WERI-Rb-1 (cell line): ENCODE measurements at regions not wholly inside any gene's neighbourhood (a gene's known extent, or its start where the extent isn't known, plus 50 kb on each side); places are given as distances from the start of the nearest gene placed in this dataset.

Source experiments
- DNase-seq: peaks from one replicate; pipeline ENCODE4 v3.0.0-alpha.2; 2020
- H3K27ac ChIP-seq: fragments of 250-450 bp; sonication (Bioruptor Pico); 2 replicates; pipeline ENCODE4 v1.5.1; 2020; ENCODE audit warnings: mild to moderate bottlenecking, moderate library complexity
- H3K27me3 ChIP-seq: fragments of 250-450 bp; sonication (Bioruptor Pico); 2 replicates; pipeline ENCODE4 v1.5.1; 2021; ENCODE audit warnings: mild to moderate bottlenecking, low read depth, moderate library complexity; ENCODE audit not compliant: insufficient read depth, severe bottlenecking
- H3K36me3 ChIP-seq: fragments of 250-450 bp; sonication (Bioruptor Pico); 2 replicates; pipeline ENCODE4 v1.5.1; 2020; ENCODE audit warnings: mild to moderate bottlenecking, moderate library complexity
- H3K4me3 ChIP-seq: 2 replicates; pipeline ENCODE4 v1.5.1; 2011; ENCODE audit warnings: low read depth, mild to moderate bottlenecking, control low read depth, low read length
- H3K9me3 ChIP-seq: fragments of 250-450 bp; sonication (Bioruptor Pico); 2 replicates; pipeline ENCODE4 v1.5.1; 2021; ENCODE audit warnings: mild to moderate bottlenecking, moderate library complexity; ENCODE audit not compliant: severe bottlenecking
- CTCF ChIP-seq: IDR thresholded peaks from 2 replicates; pipeline ENCODE4 v1.5.1; 2011; ENCODE audit warnings: low read depth, mild to moderate bottlenecking, control low read depth, inconsistent platforms, low read length

GRCh38 chr15:39362821-39363561 lies 217.9 kb upstream of the THBS1 start:
- no peak for DNase-seq
- Histone ChIP-seq H3K9me3 (no peaks in the 10 kb centered on the region), H3K27me3 (peaks cover 6% of the 10 kb centered on the region), H3K36me3 (no peaks in the 10 kb centered on the region), H3K4me3 (no peak overlapping the region), H3K27ac (no peak overlapping the region)
- TF ChIP-seq CTCF, result no peak

GRCh38 chr15:39363761-39364586 lies 216.9 kb upstream of the THBS1 start:
- Histone ChIP-seq H3K27me3 (peaks cover 6% of the 10 kb centered on the region), H3K4me3 (no peak overlapping the region), H3K27ac (no peak overlapping the region), H3K36me3 (no peaks in the 10 kb centered on the region), H3K9me3 (no peaks in the 10 kb centered on the region)
- no peak for DNase-seq
- no peak for TF ChIP-seq CTCF

- H3K36me3 ChIP-seq, result no peaks in the 10 kb centered on the region
- TF ChIP-seq CTCF, result no peak
- no peak overlapping the region for H3K27ac ChIP-seq
- DNase-seq, result no peak
- no peak overlapping the region for H3K4me3 ChIP-seq
- no peaks in the 10 kb centered on the region for H3K9me3 ChIP-seq
- H3K27me3 ChIP-seq, result peaks cover 6% of the 10 kb centered on the region
Observed at GRCh38 chr15:39364721-39365120, 216.2 kb upstream of the THBS1 start.

GRCh38 chr15:39365161-39365560 lies 215.7 kb upstream of the THBS1 start:
- no peaks in the 10 kb centered on the region for H3K36me3 ChIP-seq
- TF ChIP-seq CTCF, result no peak
- no peak overlapping the region for H3K27ac ChIP-seq
- H3K4me3 ChIP-seq, result no peak overlapping the region
- no peaks in the 10 kb centered on the region for H3K9me3 ChIP-seq
- peaks cover 5% of the 10 kb centered on the region for H3K27me3 ChIP-seq
- DNase-seq, result no peak

- Histone ChIP-seq H3K9me3 (no peaks in the 10 kb centered on the region), H3K27ac (no peak overlapping the region), H3K27me3 (no peaks in the 10 kb centered on the region), H3K4me3 (no peak overlapping the region), H3K36me3 (no peaks in the 10 kb centered on the region)
- no peak for TF ChIP-seq CTCF
- no peak for DNase-seq
Observed at GRCh38 chr15:39365873-39366272, 215.0 kb upstream of the THBS1 start.
